ENCODE measurements at regions not wholly inside any gene's neighbourhood (a gene's known extent, or its start where the extent isn't known, plus 50 kb on each side); places are given as distances from the start of the nearest gene placed in this dataset.

DNA sequence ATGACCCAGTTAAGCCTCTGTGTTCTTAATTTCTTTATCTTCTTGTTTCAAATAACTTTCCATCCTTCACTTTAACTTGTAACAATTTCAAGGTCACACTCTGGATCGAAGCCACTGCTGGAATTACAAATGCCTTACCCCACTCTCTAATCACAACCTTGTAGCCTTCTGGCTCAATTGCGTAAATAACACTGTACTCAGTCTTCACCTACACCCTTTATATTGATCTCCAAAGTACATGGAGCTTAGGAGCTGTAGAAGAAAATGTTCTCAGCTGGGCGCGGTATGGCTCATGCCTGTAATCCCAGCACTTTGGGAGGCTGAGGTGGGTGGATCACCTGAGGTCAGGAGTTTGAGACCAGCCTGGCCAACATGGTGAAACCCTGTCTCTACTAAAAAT lies 164.3 kb upstream of the NPSR1 start:
- TF ChIP-seq POLR2A (IDR thresholded peaks at IDR 0.05; ENCODE audit: low read depth, low read length) (no peak), POLR2AphosphoS5 (IDR thresholded peaks at IDR 0.05; ENCODE audit: low read depth, low read length) (no peak), TAF1 (IDR thresholded peaks at IDR 0.05; ENCODE audit: low read depth, low read length) (no peak), SPI1 (IDR thresholded peaks at IDR 0.05; ENCODE audit: low read depth, low read length) (no peak)
